Colonic mucosa (tissue), 4 donors: ENCODE measurements at regions not wholly inside any gene's neighbourhood (a gene's known extent, or its start where the extent isn't known, plus 50 kb on each side); places are given as distances from the start of the nearest gene placed in this dataset.

Experiments
- DNase-seq: peaks from one replicate; pipeline ENCODE4 v3.0.0-alpha.2; 2020
- H3K27ac ChIP-seq: fragments of 200-600 bp; one replicate; pipeline ENCODE4 v1.8.0; 2021
- H3K27me3 ChIP-seq: fragments of 200-600 bp; one replicate; pipeline ENCODE4 v1.8.0; 2021
- H3K36me3 ChIP-seq: fragments of 200-600 bp; one replicate; pipeline ENCODE4 v1.8.0; 2021
- H3K4me1 ChIP-seq: fragments of 200-600 bp; one replicate; pipeline ENCODE4 v1.8.0; 2021; ENCODE audit warnings: mild to moderate bottlenecking
- H3K4me3 ChIP-seq: fragments of 200-600 bp; one replicate; pipeline ENCODE4 v1.8.0; 2021
- H3K9ac ChIP-seq, 2 donors: one replicate each; pipeline ENCODE4 v1.7.0; 2013; ENCODE audit warnings: control low read depth in 2 of 2, low read depth in 2 of 2, low read length in 2 of 2
- H3K9me3 ChIP-seq: fragments of 200-600 bp; one replicate; pipeline ENCODE4 v1.8.0; 2021
- intact Hi-C: fragments of 100-400 bp; cut with DNase I; formaldehyde crosslinking; loops from one replicate; pipeline ENCODE4 v1.14.1; 2022
- TF ChIP-seq, protein P1 (sequence below): fragments of 200-600 bp; IDR thresholded peaks from one replicate; pipeline ENCODE4 v1.8.0; 2022; ENCODE audit warnings: antibody characterized with exemption, mild to moderate bottlenecking
- donor health status: healthy.
- donor health status: DM: no; HTN: no; CAD: no.
- donor health status: DM: no; HTN: no; CAD: no.

DNA sequence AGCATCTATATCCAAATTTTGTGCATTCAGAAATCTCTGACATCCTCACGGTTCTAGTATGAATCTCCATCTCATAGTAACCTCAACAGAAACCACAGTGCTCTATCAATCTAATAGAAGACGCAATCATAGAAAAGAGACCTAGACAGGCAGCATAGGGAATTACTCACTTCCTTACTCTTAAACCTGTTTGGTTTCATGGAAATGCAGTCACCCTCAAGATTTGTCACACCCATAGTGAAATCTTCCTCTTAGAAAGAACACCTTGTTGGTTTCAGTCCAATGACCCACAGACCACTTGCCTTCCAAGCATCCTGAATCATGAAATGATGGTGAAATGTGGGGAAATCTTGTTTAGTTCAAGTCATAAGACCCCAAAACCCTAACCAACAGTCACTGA, 166.1 kb upstream of the PRDM1 start:
- H3K9ac ChIP-seq: no peak overlapping the region
- H3K36me3 ChIP-seq: no peaks in the 10 kb centered on the region
- TF ChIP-seq, protein P1, sequence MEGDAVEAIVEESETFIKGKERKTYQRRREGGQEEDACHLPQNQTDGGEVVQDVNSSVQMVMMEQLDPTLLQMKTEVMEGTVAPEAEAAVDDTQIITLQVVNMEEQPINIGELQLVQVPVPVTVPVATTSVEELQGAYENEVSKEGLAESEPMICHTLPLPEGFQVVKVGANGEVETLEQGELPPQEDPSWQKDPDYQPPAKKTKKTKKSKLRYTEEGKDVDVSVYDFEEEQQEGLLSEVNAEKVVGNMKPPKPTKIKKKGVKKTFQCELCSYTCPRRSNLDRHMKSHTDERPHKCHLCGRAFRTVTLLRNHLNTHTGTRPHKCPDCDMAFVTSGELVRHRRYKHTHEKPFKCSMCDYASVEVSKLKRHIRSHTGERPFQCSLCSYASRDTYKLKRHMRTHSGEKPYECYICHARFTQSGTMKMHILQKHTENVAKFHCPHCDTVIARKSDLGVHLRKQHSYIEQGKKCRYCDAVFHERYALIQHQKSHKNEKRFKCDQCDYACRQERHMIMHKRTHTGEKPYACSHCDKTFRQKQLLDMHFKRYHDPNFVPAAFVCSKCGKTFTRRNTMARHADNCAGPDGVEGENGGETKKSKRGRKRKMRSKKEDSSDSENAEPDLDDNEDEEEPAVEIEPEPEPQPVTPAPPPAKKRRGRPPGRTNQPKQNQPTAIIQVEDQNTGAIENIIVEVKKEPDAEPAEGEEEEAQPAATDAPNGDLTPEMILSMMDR: no peak
- no peaks in the 10 kb centered on the region for H3K9me3 ChIP-seq
- no peaks in the 10 kb centered on the region for H3K27me3 ChIP-seq
- intact Hi-C loops: no loop called here
- no peak overlapping the region for H3K27ac ChIP-seq
- H3K4me3 ChIP-seq: no peak overlapping the region
- H3K4me1 ChIP-seq: no peaks in the 10 kb centered on the region
- no peak for DNase-seq

DNA sequence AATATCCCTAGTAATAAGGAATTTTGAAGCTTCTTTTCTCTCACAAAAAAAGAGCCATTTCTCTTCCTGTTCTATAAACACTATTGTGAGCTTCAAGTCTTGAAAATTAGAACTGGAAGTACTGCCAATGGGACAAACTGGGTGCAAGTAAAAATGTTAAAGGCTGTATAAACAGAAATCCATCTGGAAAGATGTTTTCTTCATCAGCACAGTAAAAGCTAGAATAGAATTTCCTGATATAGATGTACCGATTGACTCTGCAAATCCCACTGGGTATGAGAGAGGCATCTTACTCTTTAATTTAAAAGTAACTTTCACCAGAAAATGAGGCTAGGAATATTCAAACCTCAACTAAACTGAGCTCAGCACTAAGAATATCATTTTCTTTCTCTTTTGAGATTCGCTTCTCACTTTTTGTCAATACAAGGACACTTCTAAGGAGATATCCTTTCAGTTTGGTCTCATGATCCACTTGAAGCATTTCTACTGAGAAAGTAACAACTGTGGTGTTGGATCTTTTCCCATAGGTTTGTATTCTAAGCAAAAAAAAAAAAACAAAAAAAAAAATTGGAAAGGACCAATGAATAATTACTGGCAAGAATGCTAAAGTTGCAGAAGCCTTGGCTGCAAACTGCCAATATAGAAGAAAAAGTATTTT, 169.0 kb upstream of the PRDM1 start:
- TF ChIP-seq, protein P1: no peak
- no peaks in the 10 kb centered on the region for H3K27me3 ChIP-seq
- H3K36me3 ChIP-seq: no peaks in the 10 kb centered on the region
- no peak for DNase-seq
- H3K9ac ChIP-seq: no peak overlapping the region
- no peaks in the 10 kb centered on the region for H3K4me1 ChIP-seq
- H3K4me3 ChIP-seq: no peak overlapping the region
- H3K9me3 ChIP-seq: no peaks in the 10 kb centered on the region
- H3K27ac ChIP-seq: no peak overlapping the region
- intact Hi-C loops: no loop called here

DNA sequence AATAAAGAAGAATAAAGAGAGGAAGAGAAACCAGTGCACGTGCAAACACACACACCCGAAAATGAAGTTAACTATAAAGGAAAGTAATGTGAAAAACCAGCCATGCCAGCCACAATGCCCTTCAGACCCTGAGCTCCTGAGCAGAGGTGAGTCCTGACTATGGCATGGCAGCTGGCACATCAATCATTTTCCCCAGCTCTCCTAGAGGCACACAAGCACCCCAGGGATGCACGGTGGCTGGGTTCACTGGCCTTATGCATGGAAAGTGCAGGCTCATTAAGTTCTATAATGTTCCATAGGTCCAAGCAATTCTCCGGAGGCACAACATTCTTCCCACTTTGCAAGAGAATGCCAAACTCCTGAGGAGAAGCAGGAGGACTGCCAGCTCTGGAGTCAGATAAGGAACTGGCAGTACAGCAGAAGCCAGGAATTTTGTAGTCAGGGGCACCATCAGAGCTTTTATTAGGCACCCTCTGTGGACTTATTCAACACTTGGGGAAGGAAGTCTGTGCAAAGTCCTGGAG, 175.0 kb upstream of the PRDM1 start:
- Histone ChIP-seq H3K36me3 (no peaks in the 10 kb centered on the region), H3K9me3 (no peaks in the 10 kb centered on the region), H3K4me3 (no peak overlapping the region), H3K27ac (no peak overlapping the region), H3K4me1 (no peaks in the 10 kb centered on the region), H3K27me3 (no peaks in the 10 kb centered on the region), H3K9ac (no peak overlapping the region)
- TF ChIP-seq, protein P1: no peak
- intact Hi-C loops: no loop called here
- no peak for DNase-seq

DNA sequence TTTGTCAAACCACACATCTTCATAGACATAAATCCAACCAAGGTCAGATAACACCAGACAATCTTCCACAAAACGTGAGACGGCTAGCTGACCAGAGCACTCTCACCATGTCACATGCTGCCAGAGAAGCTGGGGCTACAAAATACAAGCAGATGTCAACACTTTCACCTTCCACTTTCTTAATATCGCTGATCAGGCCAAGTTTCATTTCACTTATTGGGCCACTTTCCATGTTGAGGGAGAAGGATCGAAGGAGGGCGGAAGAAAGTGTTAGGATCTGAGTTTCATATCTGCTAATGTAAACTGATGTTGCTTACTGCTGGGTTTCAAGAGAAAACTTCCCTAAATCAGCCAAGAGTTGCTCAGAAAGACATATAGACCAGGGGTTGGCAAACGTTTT, 177.0 kb upstream of the PRDM1 start:
- intact Hi-C loops: no loop called here
- H3K27ac ChIP-seq: no peak overlapping the region
- H3K9ac ChIP-seq: no peak overlapping the region
- no peak for DNase-seq
- no peak overlapping the region for H3K4me3 ChIP-seq
- no peaks in the 10 kb centered on the region for H3K4me1 ChIP-seq
- H3K36me3 ChIP-seq: no peaks in the 10 kb centered on the region
- TF ChIP-seq, protein P1: no peak
- no peaks in the 10 kb centered on the region for H3K27me3 ChIP-seq
- H3K9me3 ChIP-seq: no peaks in the 10 kb centered on the region

DNA sequence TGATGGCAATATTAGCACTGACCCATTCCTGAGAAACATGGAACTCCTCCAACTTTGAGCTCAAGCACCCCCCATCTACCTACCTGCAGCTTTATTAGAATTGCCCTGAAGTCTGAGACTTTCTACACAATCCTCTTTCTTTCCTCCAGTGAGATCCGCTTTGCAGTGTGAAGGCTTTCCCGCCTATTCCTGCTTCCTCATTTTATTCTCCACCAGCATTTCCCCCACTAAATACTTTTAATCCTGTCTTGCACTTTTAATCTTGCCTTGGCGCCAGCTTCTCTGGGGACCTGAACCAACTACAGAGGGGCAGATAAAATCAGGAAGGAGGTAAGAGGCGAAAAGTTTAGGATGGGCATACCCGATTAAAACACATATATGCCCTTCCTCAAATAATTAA, 178.1 kb upstream of the PRDM1 start:
- Histone ChIP-seq H3K4me3 (no peak overlapping the region), H3K36me3 (no peaks in the 10 kb centered on the region), H3K27ac (no peak overlapping the region), H3K27me3 (no peaks in the 10 kb centered on the region), H3K9ac (no peak overlapping the region), H3K9me3 (no peaks in the 10 kb centered on the region), H3K4me1 (no peaks in the 10 kb centered on the region)
- no peak for DNase-seq
- intact Hi-C loops: no loop called here
- TF ChIP-seq, protein P1: no peak
